WI38 (cell line): ENCODE measurements at regions not wholly inside any gene's neighbourhood (a gene's known extent, or its start where the extent isn't known, plus 50 kb on each side); places are given as distances from the start of the nearest gene placed in this dataset.

Source experiments
- H3K4me3 ChIP-seq: 2 replicates; pipeline ENCODE4 v1.5.1; 2011; ENCODE audit warnings: low read depth, mild to moderate bottlenecking, control low read depth, low read length
- CTCF ChIP-seq: IDR thresholded peaks from 2 replicates; pipeline ENCODE4 v1.5.1; 2012; ENCODE audit warnings: low read depth, mild to moderate bottlenecking, control low read depth, low read length

- no peak for TF ChIP-seq CTCF
- H3K4me3 ChIP-seq, result no peak overlapping the region
These were observed 62.4 kb upstream of the TWIST2 start for GRCh38 chr2:238785528-238785860.

- no peak for TF ChIP-seq CTCF
- H3K4me3 ChIP-seq, result no peak overlapping the region
These were observed 61.5 kb upstream of the TWIST2 start for GRCh38 chr2:238786379-238786778.

- no peak for TF ChIP-seq CTCF
- no peak overlapping the region for H3K4me3 ChIP-seq
These were observed 60.9 kb upstream of the TWIST2 start for GRCh38 chr2:238786792-238787490.

- TF ChIP-seq CTCF, result no peak
- H3K4me3 ChIP-seq, result no peak overlapping the region
These were observed 60.4 kb upstream of the TWIST2 start for GRCh38 chr2:238787501-238787900.

- H3K4me3 ChIP-seq, result no peak overlapping the region
- TF ChIP-seq CTCF, result no peak
These were observed 58.5 kb upstream of the TWIST2 start for GRCh38 chr2:238789317-238789806.

GRCh38 chr2:238790126-238790832, 57.6 kb upstream of the TWIST2 start:
- no peak for TF ChIP-seq CTCF
- no peak overlapping the region for H3K4me3 ChIP-seq

- TF ChIP-seq CTCF, result no peak
- no peak overlapping the region for H3K4me3 ChIP-seq
These were observed 57.1 kb upstream of the TWIST2 start for GRCh38 chr2:238790833-238791230.
